ENCODE measurements at regions not wholly inside any gene's neighbourhood (a gene's known extent, or its start where the extent isn't known, plus 50 kb on each side); places are given as distances from the start of the nearest gene placed in this dataset.

GRCh38 chr2:83002706-83003105 lies 1456.4 kb downstream of the SUCLG1 start:
- Histone ChIP-seq H3K36me3 (no peaks in the 10 kb centered on the region), H3K4me3 (no peak overlapping the region), H3K4me1 (no peaks in the 10 kb centered on the region), H3K27ac (no peak overlapping the region), H3K27me3 (no peaks in the 10 kb centered on the region), H3K9me3 (no peaks in the 10 kb centered on the region)
- no peak for ATAC-seq (ENCODE audit: low FRiP score in 2 of 2)
- TF ChIP-seq CTCF (IDR thresholded peaks at IDR 0.05): no peak
- no peak for TF ChIP-seq POLR2A (IDR thresholded peaks at IDR 0.05)
- DNase-seq: no peak
- 78 to 89% methylated on average over 2 of the region's 2 CpGs for WGBS, 2 donors

DNA sequence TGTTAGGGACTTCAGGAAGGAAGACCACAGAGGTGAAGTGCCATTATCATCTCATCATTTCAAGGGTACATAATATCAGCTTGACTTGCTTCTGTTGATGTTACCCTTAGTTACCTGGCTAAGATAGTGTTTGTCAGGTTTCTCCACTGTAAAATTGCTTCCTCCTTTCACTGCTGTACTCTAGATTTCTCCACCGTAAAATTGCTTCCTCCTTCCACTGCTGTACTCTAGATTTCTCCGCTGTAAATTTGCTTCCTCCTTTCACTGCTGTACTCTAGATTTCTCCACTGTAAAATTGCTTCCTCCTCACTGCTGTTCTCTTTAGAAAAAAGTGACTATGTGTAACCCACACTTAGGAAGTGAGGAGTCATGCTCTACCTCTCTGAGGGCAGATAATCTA lies 1460.3 kb downstream of the SUCLG1 start:
- Histone ChIP-seq H3K4me1 (no peaks in the 10 kb centered on the region), H3K9me3 (no peaks in the 10 kb centered on the region), H3K4me3 (no peak overlapping the region), H3K27ac (no peak overlapping the region), H3K27me3 (no peaks in the 10 kb centered on the region), H3K36me3 (no peaks in the 10 kb centered on the region)
- DNase-seq: no peak
- ATAC-seq (ENCODE audit: low FRiP score in 2 of 2): no peak
- WGBS, 2 donors: 34 to 49% methylated on average over 2 of the region's 2 CpGs
- TF ChIP-seq POLR2AphosphoS5 (IDR thresholded peaks at IDR 0.05): no peak
- no peak for TF ChIP-seq EP300 (IDR thresholded peaks at IDR 0.05)
- no peak for TF ChIP-seq CTCF (IDR thresholded peaks at IDR 0.05)
- TF ChIP-seq POLR2A (IDR thresholded peaks at IDR 0.05): no peak

GRCh38 chr2:82996217-82996616 lies 1462.9 kb downstream of the SUCLG1 start:
- ATAC-seq (ENCODE audit: low FRiP score in 2 of 2) (no peak), DNase-seq (no peak)
- H3K9me3 ChIP-seq: no peaks in the 10 kb centered on the region
- no peaks in the 10 kb centered on the region for H3K4me1 ChIP-seq
- TF ChIP-seq EP300 (IDR thresholded peaks at IDR 0.05) (no peak), POLR2A (IDR thresholded peaks at IDR 0.05) (no peak), CTCF (IDR thresholded peaks at IDR 0.05) (no peak), POLR2AphosphoS5 (IDR thresholded peaks at IDR 0.05) (no peak)
- no peak overlapping the region for H3K4me3 ChIP-seq
- 66 to 79% methylated on average over 3 of the region's 3 CpGs for WGBS, 2 donors
- no peaks in the 10 kb centered on the region for H3K27me3 ChIP-seq
- H3K27ac ChIP-seq: no peak overlapping the region
- no peaks in the 10 kb centered on the region for H3K36me3 ChIP-seq

- no peak for ATAC-seq (ENCODE audit: low FRiP score in 2 of 2)
- H3K4me3 ChIP-seq: no peak overlapping the region
- DNase-seq: no peak
These were observed 1464.9 kb downstream of the SUCLG1 start for GRCh38 chr2:82994151-82994550.

More at GRCh38 chr2:82994151-82994550, 1464.9 kb downstream of the SUCLG1 start:
- no peak for TF ChIP-seq CTCF (IDR thresholded peaks at IDR 0.05)
- no peak for TF ChIP-seq POLR2AphosphoS5 (IDR thresholded peaks at IDR 0.05)
- TF ChIP-seq EP300 (IDR thresholded peaks at IDR 0.05): no peak
- no peak for TF ChIP-seq POLR2A (IDR thresholded peaks at IDR 0.05)
- H3K36me3 ChIP-seq: no peaks in the 10 kb centered on the region
- no peaks in the 10 kb centered on the region for H3K27me3 ChIP-seq
- 88 to 91% methylated on average over 2 of the region's 2 CpGs for WGBS, 2 donors
- H3K9me3 ChIP-seq: no peaks in the 10 kb centered on the region
- no peaks in the 10 kb centered on the region for H3K4me1 ChIP-seq
- no peak overlapping the region for H3K27ac ChIP-seq

Measured in upper lobe of left lung (tissue), 6 donors.